Body of pancreas (tissue), 4 donors: ENCODE measurements at regions not wholly inside any gene's neighbourhood (a gene's known extent, or its start where the extent isn't known, plus 50 kb on each side); places are given as distances from the start of the nearest gene placed in this dataset.

Source experiments
- CTCF ChIP-seq, 7 experiments: fragments of 450-650 bp in 4 of 7; fragments of 200-600 bp in 3 of 7; sonication (generic) in 3 of 7; IDR thresholded peaks; one replicate each; pipeline ENCODE4 v1.5.1; 2016 to 2019; ENCODE audit warnings: antibody characterized with exemption in 7 of 7
- POLR2A ChIP-seq, 3 donors: fragments of 450-650 bp; IDR thresholded peaks; one replicate each; pipeline ENCODE4 v1.6.1; 2016; ENCODE audit warnings: antibody characterized with exemption in 3 of 3, mild to moderate bottlenecking in 2 of 3

- TF ChIP-seq POLR2A (IDR thresholded peaks at IDR 0.05) (no peak), CTCF (IDR thresholded peaks at IDR 0.05) (no peak)
Observed at GRCh38 chr2:48007699-48008268, 101.5 kb upstream of the FBXO11 start.
